ENCODE measurements at regions not wholly inside any gene's neighbourhood (a gene's known extent, or its start where the extent isn't known, plus 50 kb on each side); places are given as distances from the start of the nearest gene placed in this dataset.

GRCh38 chr13:72284791-72285190, 417.8 kb upstream of the DACH1 start:
- Histone ChIP-seq H3K4me1 (ENCODE audit: control insufficient read depth in 2 of 2, insufficient read depth in 1 of 2, low read depth in 1 of 2, low read length in 2 of 2) (no peaks in the 10 kb centered on the region), H3K4me2 (ENCODE audit: insufficient read depth, low read length, poor library complexity, severe bottlenecking) (no peak overlapping the region), H4K91ac (ENCODE audit: low read depth, low read length, poor library complexity) (no peak overlapping the region), H3K23ac (ENCODE audit: low read depth, low read length, poor library complexity) (no peak overlapping the region), H2BK5ac (ENCODE audit: low read length) (no peak overlapping the region), H3K27ac (replicated peaks; ENCODE audit: low read length) (no peak overlapping the region), H3K79me1 (ENCODE audit: low read depth, low read length) (no peaks in the 10 kb centered on the region), H3K9ac (ENCODE audit: low read depth, low read length, poor library complexity) (no peak overlapping the region), H2BK15ac (ENCODE audit: low read length) (no peak overlapping the region), H2AK5ac (ENCODE audit: low read depth, low read length) (no peak overlapping the region), H4K8ac (ENCODE audit: low read depth, low read length) (no peak overlapping the region), H3K18ac (ENCODE audit: low read length) (no peak overlapping the region), H3K36me3 (replicated peaks in 1 of 2; ENCODE audit: control insufficient read depth in 2 of 2, insufficient read depth in 2 of 2, low read length in 2 of 2) (no peaks in the 10 kb centered on the region), H2BK12ac (ENCODE audit: low read length) (no peak overlapping the region), H3K4ac (ENCODE audit: low read length) (no peak overlapping the region), H3K14ac (ENCODE audit: low read length) (no peak overlapping the region), H2AFZ (ENCODE audit: low read length) (no peak overlapping the region), H2BK120ac (ENCODE audit: low read depth, low read length) (no peak overlapping the region), H3K4me3 (ENCODE audit: low read length in 2 of 2) (no peak overlapping the region), H3K27me3 (ENCODE audit: control insufficient read depth in 3 of 3, insufficient read depth in 3 of 3, low read depth in 1 of 3, low read length in 3 of 3) (no peaks in the 10 kb centered on the region), H3K9me3 (replicated peaks in 1 of 2; ENCODE audit: control insufficient read depth in 2 of 2, insufficient read depth in 1 of 2, low read depth in 1 of 2, low read length in 2 of 2) (peaks cover 0 to 3% of the 10 kb centered on the region in 2 donors)
- DNase-seq (ENCODE audit: low spot score) = no peak
- WGBS, 2 donors (ENCODE audit: extremely low coverage in 2 of 2, insufficient read length in 2 of 2, insufficient replicate concordance in 1 of 2) = no CpG with 5 or more reads among the region's 2 CpGs

DNA sequence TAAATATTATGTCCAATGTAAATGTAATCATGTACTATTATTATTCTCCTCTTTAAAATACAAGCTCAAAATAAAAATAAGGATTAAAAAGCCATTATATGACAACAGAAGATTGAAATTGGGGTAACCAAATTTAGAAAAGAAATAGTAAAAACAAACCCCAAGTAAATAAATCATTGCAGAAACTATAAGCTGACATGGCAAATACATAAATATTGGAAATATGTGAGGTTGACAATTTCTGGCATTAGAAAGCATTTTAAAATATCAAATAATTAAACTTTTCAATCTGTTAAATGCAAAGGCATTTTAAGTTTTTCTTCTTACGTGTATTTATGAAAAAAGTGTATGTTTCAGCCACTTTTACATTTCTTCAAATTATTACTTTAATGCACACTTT, 394.7 kb upstream of the DACH1 start:
- no peak overlapping the region for H3K14ac ChIP-seq (ENCODE audit: low read length)
- no peak overlapping the region for H2BK120ac ChIP-seq (ENCODE audit: low read depth, low read length)

DNA sequence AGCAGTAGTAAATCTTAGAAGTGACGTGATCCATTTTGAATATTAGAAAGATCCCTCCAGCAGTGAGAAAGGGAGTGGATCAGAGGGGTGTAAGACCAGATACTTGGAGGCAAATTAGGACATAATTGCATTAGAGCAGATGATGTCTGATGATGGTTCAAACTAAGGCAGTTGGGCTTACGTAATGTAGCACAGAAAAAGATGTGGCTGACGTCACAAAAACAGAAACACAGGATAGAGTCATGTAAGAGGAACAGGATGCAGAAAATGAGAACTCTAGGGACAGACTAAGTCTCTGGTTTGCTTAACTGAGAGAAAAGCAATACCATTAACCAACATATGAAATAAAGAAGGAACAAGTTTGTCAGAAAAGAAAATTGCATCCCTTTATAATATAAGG, 392.5 kb upstream of the DACH1 start:
- H3K27me3 ChIP-seq (ENCODE audit: control insufficient read depth in 3 of 3, insufficient read depth in 3 of 3, low read depth in 1 of 3, low read length in 3 of 3) = no peaks in the 10 kb centered on the region
- H3K36me3 ChIP-seq (replicated peaks in 1 of 2; ENCODE audit: control insufficient read depth in 2 of 2, insufficient read depth in 2 of 2, low read length in 2 of 2) = no peaks in the 10 kb centered on the region
- no peak overlapping the region for H3K9ac ChIP-seq (ENCODE audit: low read depth, low read length, poor library complexity)
- H3K4ac ChIP-seq (ENCODE audit: low read length) = no peak overlapping the region
- no peak overlapping the region for H2BK120ac ChIP-seq (ENCODE audit: low read depth, low read length)
- H3K27ac ChIP-seq (replicated peaks; ENCODE audit: low read length) = no peak overlapping the region
- H3K4me1 ChIP-seq (ENCODE audit: control insufficient read depth in 2 of 2, insufficient read depth in 1 of 2, low read depth in 1 of 2, low read length in 2 of 2) = peaks cover 0 to 1% of the 10 kb centered on the region in 2 donors
- H3K4me3 ChIP-seq (ENCODE audit: low read length in 2 of 2) = no peak overlapping the region
- no peak overlapping the region for H3K14ac ChIP-seq (ENCODE audit: low read length)
- no peak overlapping the region for H4K8ac ChIP-seq (ENCODE audit: low read depth, low read length)
- H2BK12ac ChIP-seq (ENCODE audit: low read length) = no peak overlapping the region
- H3K79me1 ChIP-seq (ENCODE audit: low read depth, low read length) = no peaks in the 10 kb centered on the region
- no peak overlapping the region for H2AK5ac ChIP-seq (ENCODE audit: low read depth, low read length)
- no peak overlapping the region for H3K18ac ChIP-seq (ENCODE audit: low read length)
- H3K9me3 ChIP-seq (replicated peaks in 1 of 2; ENCODE audit: control insufficient read depth in 2 of 2, insufficient read depth in 1 of 2, low read depth in 1 of 2, low read length in 2 of 2) = no peaks in the 10 kb centered on the region
- no peak overlapping the region for H2AFZ ChIP-seq (ENCODE audit: low read length)
- H3K4me2 ChIP-seq (ENCODE audit: insufficient read depth, low read length, poor library complexity, severe bottlenecking) = no peak overlapping the region
- no peak overlapping the region for H2BK15ac ChIP-seq (ENCODE audit: low read length)
- H3K23ac ChIP-seq (ENCODE audit: low read depth, low read length, poor library complexity) = no peak overlapping the region
- H2BK5ac ChIP-seq (ENCODE audit: low read length) = no peak overlapping the region
- no peak for DNase-seq (ENCODE audit: low spot score)
- H4K91ac ChIP-seq (ENCODE audit: low read depth, low read length, poor library complexity) = no peak overlapping the region
- WGBS, 2 donors (ENCODE audit: extremely low coverage in 2 of 2, insufficient read length in 2 of 2, insufficient replicate concordance in 1 of 2) = no CpG with 5 or more reads among the region's 3 CpGs

More for the DNA sequence above, 394.7 kb upstream of the DACH1 start:
- H3K4ac ChIP-seq (ENCODE audit: low read length) = no peak overlapping the region
- no peak overlapping the region for H4K91ac ChIP-seq (ENCODE audit: low read depth, low read length, poor library complexity)
- no peak overlapping the region for H2BK5ac ChIP-seq (ENCODE audit: low read length)
- H3K27ac ChIP-seq (replicated peaks; ENCODE audit: low read length) = no peak overlapping the region
- H2BK12ac ChIP-seq (ENCODE audit: low read length) = no peak overlapping the region
- H2BK15ac ChIP-seq (ENCODE audit: low read length) = no peak overlapping the region
- H3K18ac ChIP-seq (ENCODE audit: low read length) = no peak overlapping the region
- no peak overlapping the region for H3K4me3 ChIP-seq (ENCODE audit: low read length in 2 of 2)
- H3K4me1 ChIP-seq (ENCODE audit: control insufficient read depth in 2 of 2, insufficient read depth in 1 of 2, low read depth in 1 of 2, low read length in 2 of 2) = peaks cover 0 to 1% of the 10 kb centered on the region in 2 donors
- no peak overlapping the region for H2AFZ ChIP-seq (ENCODE audit: low read length)
- no peak overlapping the region for H3K23ac ChIP-seq (ENCODE audit: low read depth, low read length, poor library complexity)
- H3K4me2 ChIP-seq (ENCODE audit: insufficient read depth, low read length, poor library complexity, severe bottlenecking) = no peak overlapping the region
- no peak overlapping the region for H2AK5ac ChIP-seq (ENCODE audit: low read depth, low read length)
- H3K9me3 ChIP-seq (replicated peaks in 1 of 2; ENCODE audit: control insufficient read depth in 2 of 2, insufficient read depth in 1 of 2, low read depth in 1 of 2, low read length in 2 of 2) = no peaks in the 10 kb centered on the region
- no peak overlapping the region for H3K9ac ChIP-seq (ENCODE audit: low read depth, low read length, poor library complexity)
- H3K27me3 ChIP-seq (ENCODE audit: control insufficient read depth in 3 of 3, insufficient read depth in 3 of 3, low read depth in 1 of 3, low read length in 3 of 3) = no peaks in the 10 kb centered on the region
- no peaks in the 10 kb centered on the region for H3K36me3 ChIP-seq (replicated peaks in 1 of 2; ENCODE audit: control insufficient read depth in 2 of 2, insufficient read depth in 2 of 2, low read length in 2 of 2)
- no peak overlapping the region for H4K8ac ChIP-seq (ENCODE audit: low read depth, low read length)
- no peaks in the 10 kb centered on the region for H3K79me1 ChIP-seq (ENCODE audit: low read depth, low read length)
- WGBS, 2 donors (ENCODE audit: extremely low coverage in 2 of 2, insufficient read length in 2 of 2, insufficient replicate concordance in 1 of 2) = no CpG with 5 or more reads among the region's 1 CpG
- DNase-seq (ENCODE audit: low spot score) = no peak

- no peaks in the 10 kb centered on the region for H3K9me3 ChIP-seq (replicated peaks in 1 of 2; ENCODE audit: control insufficient read depth in 2 of 2, insufficient read depth in 1 of 2, low read depth in 1 of 2, low read length in 2 of 2)
- H3K4me3 ChIP-seq (ENCODE audit: low read length in 2 of 2) = no peak overlapping the region
- H2BK120ac ChIP-seq (ENCODE audit: low read depth, low read length) = no peak overlapping the region
- H3K23ac ChIP-seq (ENCODE audit: low read depth, low read length, poor library complexity) = no peak overlapping the region
- H3K36me3 ChIP-seq (replicated peaks in 1 of 2; ENCODE audit: control insufficient read depth in 2 of 2, insufficient read depth in 2 of 2, low read length in 2 of 2) = no peaks in the 10 kb centered on the region
- H3K4ac ChIP-seq (ENCODE audit: low read length) = no peak overlapping the region
- no CpG with 5 or more reads among the region's 7 CpGs for WGBS, 2 donors (ENCODE audit: extremely low coverage in 2 of 2, insufficient read length in 2 of 2, insufficient replicate concordance in 1 of 2)
- no peaks in the 10 kb centered on the region for H3K27me3 ChIP-seq (ENCODE audit: control insufficient read depth in 3 of 3, insufficient read depth in 3 of 3, low read depth in 1 of 3, low read length in 3 of 3)
- no peak overlapping the region for H3K14ac ChIP-seq (ENCODE audit: low read length)
- H2AFZ ChIP-seq (ENCODE audit: low read length) = no peak overlapping the region
- no peak for DNase-seq (ENCODE audit: low spot score)
- peaks cover 0 to 1% of the 10 kb centered on the region in 2 donors for H3K4me1 ChIP-seq (ENCODE audit: control insufficient read depth in 2 of 2, insufficient read depth in 1 of 2, low read depth in 1 of 2, low read length in 2 of 2)
- H2AK5ac ChIP-seq (ENCODE audit: low read depth, low read length) = no peak overlapping the region
- H3K9ac ChIP-seq (ENCODE audit: low read depth, low read length, poor library complexity) = no peak overlapping the region
- H3K27ac ChIP-seq (replicated peaks; ENCODE audit: low read length) = no peak overlapping the region
- H4K91ac ChIP-seq (ENCODE audit: low read depth, low read length, poor library complexity) = no peak overlapping the region
- no peak overlapping the region for H2BK5ac ChIP-seq (ENCODE audit: low read length)
- no peak overlapping the region for H2BK15ac ChIP-seq (ENCODE audit: low read length)
- H4K8ac ChIP-seq (ENCODE audit: low read depth, low read length) = no peak overlapping the region
- no peaks in the 10 kb centered on the region for H3K79me1 ChIP-seq (ENCODE audit: low read depth, low read length)
- no peak overlapping the region for H3K18ac ChIP-seq (ENCODE audit: low read length)
- no peak overlapping the region for H3K4me2 ChIP-seq (ENCODE audit: insufficient read depth, low read length, poor library complexity, severe bottlenecking)
- no peak overlapping the region for H2BK12ac ChIP-seq (ENCODE audit: low read length)
These were observed 391.5 kb upstream of the DACH1 start for GRCh38 chr13:72258340-72258981.

Data from neuronal stem cell (in vitro differentiated cells).